HepG2 (cell line): ENCODE measurements at regions not wholly inside any gene's neighbourhood (a gene's known extent, or its start where the extent isn't known, plus 50 kb on each side); places are given as distances from the start of the nearest gene placed in this dataset.

ENCODE experiments used
- ATAC-seq: fragments of 200-7000 bp; cut with Tn5 transposase; 3 replicates; pipeline ENCODE4 v1.9.1; 2020; ENCODE audit warnings: mild to moderate bottlenecking, moderate library complexity
- BruUV-seq: library from RNA; stranded (reverse); fragments of 400-500 nt; replicated peaks from 2 replicates; lab custom pipeline; 2021; lab: Mats Ljungman, UMichigan
- CTCF ChIA-PET: fragments of 300-600 bp; formaldehyde crosslinking; extraction: SDS; loops from one replicate; lab custom pipeline; 2021; ENCODE audit warnings: low total read pairs, inconsistent platforms, low intra/inter-chr PET ratio; lab: Yijun Ruan, JAX
- POLR2A ChIA-PET: fragments of 350-600 bp; sonication (Branson Sonifier 250); formaldehyde crosslinking; loops from one replicate; lab custom pipeline; 2020; ENCODE audit warnings: antibody characterized with exemption, inconsistent platforms; lab: Yijun Ruan, JAX
- DNase-seq: peaks from one replicate; pipeline ENCODE4 v3.0.0-alpha.2; 2015; ENCODE audit warnings: low spot score
- FAIRE-seq: peaks from 3 replicates; lab custom pipeline; 2011; peaks lifted over from hg19 to GRCh38; lab: Jason Lieb, UNC
- H2AFZ ChIP-seq: one replicate; pipeline ENCODE4 v1.6.1; 2011; ENCODE audit warnings: low read length, inconsistent platforms
- H3K27ac ChIP-seq: fragments of 300-600 bp; 3 replicates; pipeline ENCODE4 v1.8.0; 2011; ENCODE audit warnings: mixed run types, mild to moderate bottlenecking, mixed read lengths, low read length, inconsistent platforms; ENCODE audit not compliant: insufficient read depth; ENCODE audit errors: extremely low read length
- H3K27me3 ChIP-seq, 2 experiments: fragments of 200-600 bp in 1 of 2; 2 replicates in 1 of 2; 3 replicates in 1 of 2; pipeline versions ENCODE4 v1.6.0 to v1.8.0; 2011; ENCODE audit warnings: low read length in 2 of 2, mild to moderate bottlenecking in 2 of 2, moderate library complexity in 2 of 2, inconsistent platforms in 1 of 2; ENCODE audit not compliant: insufficient read depth in 2 of 2, control insufficient read depth in 1 of 2
- H3K36me3 ChIP-seq, 2 experiments: fragments of 200-600 bp in 1 of 2; replicated peaks in 1 of 2; 2 replicates in 1 of 2; 3 replicates in 1 of 2; pipeline versions ENCODE4 v1.5.1 to v1.8.0; 2011; ENCODE audit warnings: low read length in 2 of 2, inconsistent platforms in 1 of 2; ENCODE audit not compliant: insufficient read depth in 2 of 2, control insufficient read depth in 1 of 2
- H3K4me1 ChIP-seq: 2 replicates; pipeline ENCODE4 v1.5.1; 2012; ENCODE audit warnings: low read length, inconsistent platforms; ENCODE audit not compliant: insufficient read depth
- H3K4me2 ChIP-seq: 2 replicates; pipeline ENCODE4 v1.6.0; 2011; ENCODE audit warnings: low read depth, low read length, inconsistent platforms
- H3K4me3 ChIP-seq, 3 experiments: fragments of 200-600 bp in 1 of 3; sonication (generic), shearing (Covaris generic) in 1 of 3; replicated peaks in 1 of 3; 2 replicates each; pipeline ENCODE4 v1.5.1; 2011 to 2016; ENCODE audit warnings: low read length in 3 of 3, inconsistent platforms in 2 of 3, low read depth in 2 of 3, mild to moderate bottlenecking in 2 of 3, control low read depth in 1 of 3, mixed read lengths in 1 of 3; ENCODE audit not compliant: insufficient read depth in 1 of 3
- H3K79me2 ChIP-seq: one replicate; pipeline ENCODE4 v1.6.1; 2011; ENCODE audit warnings: low read length, inconsistent platforms; ENCODE audit not compliant: insufficient read depth
- H3K9ac ChIP-seq: 2 replicates; pipeline ENCODE4 v1.6.0; 2011; ENCODE audit warnings: mild to moderate bottlenecking, low read depth, low read length, inconsistent platforms; ENCODE audit not compliant: insufficient read depth
- H3K9me3 ChIP-seq: 2 replicates; pipeline ENCODE4 v1.5.1; 2012; ENCODE audit warnings: mild to moderate bottlenecking, low read length
- H4K20me1 ChIP-seq: 2 replicates; pipeline ENCODE4 v1.6.0; 2011; ENCODE audit warnings: inconsistent platforms, mild to moderate bottlenecking, low read length, moderate library complexity; ENCODE audit not compliant: insufficient read depth
- PHB2 ChIP-seq: fragments of 450-650 bp; IDR thresholded peaks from 2 replicates; pipeline ENCODE4 v1.6.1; 2018; ENCODE audit not compliant: partially characterized antibody
- ZKSCAN8 ChIP-seq: IDR thresholded peaks from 2 replicates; pipeline ENCODE4 v1.6.1; 2016; ENCODE audit warnings: borderline replicate concordance, missing genetic modification reagents, missing compliant biosample characterization
- WGBS: methylation state at CpG from one replicate; pipeline ENCODE4 v1.1.6; 2017; ENCODE audit warnings: low lambda C conversion rate; 5-methylcytosine and 5-hydroxymethylcytosine counted together
- in situ Hi-C: cut with HindIII; loops from 2 replicates; pipeline ENCODE4 v1.10.0; 2017; ENCODE audit warnings: low pct_unique_long_range_greater_than_20kb; ENCODE audit not compliant: extremely low pct_ligation_motif_present
- intact Hi-C: fragments of 100-400 bp; cut with micrococcal nuclease; formaldehyde crosslinking; loops from one replicate; pipeline ENCODE4 v1.10.0; 2022; ENCODE audit not compliant: unreplicated experiment
- TF ChIP-seq, protein P1 (sequence below): sonication (generic); formaldehyde crosslinking; IDR thresholded peaks from 2 replicates; pipeline ENCODE4 v1.5.0; 2020; ENCODE audit warnings: missing genetic modification reagents

DNA sequence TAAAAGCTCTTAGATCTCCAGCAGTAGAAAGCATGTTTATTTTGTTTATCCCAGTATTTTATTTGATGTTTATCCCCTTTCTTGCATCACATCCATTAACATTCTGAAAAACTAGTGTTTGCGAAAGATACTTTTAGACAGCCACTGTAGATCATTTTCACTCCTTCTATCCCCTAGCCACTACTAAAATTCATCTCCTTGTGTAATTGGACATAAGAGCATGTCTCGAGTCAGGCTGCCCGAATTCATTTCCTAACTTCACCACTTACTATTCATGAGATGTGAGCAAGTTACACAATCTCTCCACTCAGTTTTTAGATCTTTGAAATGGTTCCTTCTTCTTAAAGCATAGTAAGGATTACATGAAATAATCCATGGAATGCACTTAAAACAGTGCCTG lies 514.0 kb downstream of the KLF5 start:
- H3K36me3 ChIP-seq, result no peaks in the 10 kb centered on the region
- in situ Hi-C loops, result no loop called here
- WGBS, result 1% methylated on average over 3 of the region's 3 CpGs
- ChIA-PET POLR2A (no interaction called here), CTCF (no interaction called here)
- no peaks in the 10 kb centered on the region for H3K27me3 ChIP-seq
- FAIRE-seq, result no peak
- no TSS peak for BruUV-seq
- H3K9me3 ChIP-seq, result no peaks in the 10 kb centered on the region
- DNase-seq, result no peak
- H3K27ac ChIP-seq, result no peak overlapping the region
- no peaks in the 10 kb centered on the region for H3K79me2 ChIP-seq
- TF ChIP-seq, protein P1, sequence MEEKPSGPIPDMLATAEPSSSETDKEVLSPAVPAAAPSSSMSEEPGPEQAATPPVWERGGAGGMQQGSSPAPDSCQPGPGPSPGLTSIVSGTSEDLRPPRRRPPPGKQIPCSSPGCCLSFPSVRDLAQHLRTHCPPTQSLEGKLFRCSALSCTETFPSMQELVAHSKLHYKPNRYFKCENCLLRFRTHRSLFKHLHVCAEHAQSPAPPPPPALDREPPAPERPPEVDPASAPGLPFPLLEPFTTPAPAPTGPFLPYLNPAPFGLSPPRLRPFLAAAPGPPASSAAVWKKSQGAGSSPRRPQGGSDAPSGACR (CRISPR knock-in tag), result no peak
- no peak overlapping the region for H3K9ac ChIP-seq
- H3K4me2 ChIP-seq, result no peak overlapping the region
- H3K4me3 ChIP-seq, result no peak overlapping the region
- ATAC-seq, result no peak
- no peaks in the 10 kb centered on the region for H3K4me1 ChIP-seq
- no peak overlapping the region for H2AFZ ChIP-seq
- H4K20me1 ChIP-seq, result no peaks in the 10 kb centered on the region
- intact Hi-C loops, result no loop called here

DNA sequence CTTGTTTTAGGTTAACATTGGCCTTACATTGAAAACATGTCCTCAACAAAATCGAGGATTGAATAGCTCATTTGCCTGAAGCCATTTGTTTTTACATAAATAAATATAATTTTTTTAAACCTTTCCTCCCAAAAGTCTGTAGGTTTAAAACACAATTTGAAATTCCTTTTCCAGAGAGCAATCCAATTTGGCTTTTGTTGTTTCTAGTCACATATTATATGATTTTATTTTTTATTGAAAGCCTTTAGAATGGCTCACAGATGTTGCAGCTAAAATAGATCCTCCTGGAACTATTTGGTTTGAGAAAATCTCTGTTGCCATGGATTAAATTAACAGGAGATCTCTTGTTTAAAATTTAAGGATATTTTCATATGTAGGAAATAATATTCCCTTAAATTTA lies 512.6 kb downstream of the KLF5 start:
- no peaks in the 10 kb centered on the region for H3K79me2 ChIP-seq
- ChIA-PET POLR2A (interaction anchor here (0.6 kb wide), 1 partner anchor 29 kb away, joined by 3 read pairs; no protein-coding TSS in a partner anchor), CTCF (no interaction called here)
- H3K9ac ChIP-seq, result no peak overlapping the region
- H3K4me2 ChIP-seq, result no peak overlapping the region
- H2AFZ ChIP-seq, result no peak overlapping the region
- H3K4me1 ChIP-seq, result no peaks in the 10 kb centered on the region
- no peaks in the 10 kb centered on the region for H3K36me3 ChIP-seq
- WGBS, result 0% methylated on average over 1 of the region's 1 CpG
- no peaks in the 10 kb centered on the region for H3K9me3 ChIP-seq
- no peak for TF ChIP-seq ZKSCAN8 (CRISPR knock-in tag)
- TF ChIP-seq PHB2, result no peak
- no TSS peak for BruUV-seq
- no peak for FAIRE-seq
- DNase-seq, result no peak
- no peaks in the 10 kb centered on the region for H4K20me1 ChIP-seq
- no peak for ATAC-seq
- intact Hi-C loops (no loop called here), in situ Hi-C loops (no loop called here)
- no peak overlapping the region for H3K4me3 ChIP-seq
- no peak overlapping the region for H3K27ac ChIP-seq
- no peaks in the 10 kb centered on the region for H3K27me3 ChIP-seq
